CD14-positive monocyte (primary cell): ENCODE measurements at regions not wholly inside any gene's neighbourhood (a gene's known extent, or its start where the extent isn't known, plus 50 kb on each side); places are given as distances from the start of the nearest gene placed in this dataset.

Experiments
- DNase-seq, 3 donors: peaks; one replicate each; pipeline ENCODE4 v3.0.0-alpha.2; 2011 to 2022
- H2AFZ ChIP-seq: 2 replicates; pipeline ENCODE4 v1.6.0; 2012; ENCODE audit warnings: mild to moderate bottlenecking, low read depth, low read length, inconsistent platforms; ENCODE audit not compliant: insufficient read depth, poor library complexity, severe bottlenecking
- H3K27ac ChIP-seq, 2 donors: 1 replicate in 1 of 2; 2 replicates in 1 of 2; pipeline ENCODE4 v1.5.1; 2012 to 2013; ENCODE audit warnings: low read length in 2 of 2, control low read depth in 1 of 2, inconsistent platforms in 1 of 2, low read depth in 1 of 2, mild to moderate bottlenecking in 1 of 2
- H3K27me3 ChIP-seq, 2 donors: one replicate each; pipeline versions ENCODE4 v1.6.0 to v1.6.1; 2011 to 2013; ENCODE audit warnings: low read length in 2 of 2; ENCODE audit not compliant: control insufficient read depth in 2 of 2, insufficient read depth in 2 of 2
- H3K36me3 ChIP-seq, 2 donors: replicated peaks in 1 of 2; 1 replicate in 1 of 2; 2 replicates in 1 of 2; pipeline versions ENCODE4 v1.5.1 to v1.6.1; 2012 to 2013; ENCODE audit warnings: low read length in 2 of 2, control low read depth in 1 of 2, inconsistent platforms in 1 of 2, mild to moderate bottlenecking in 1 of 2; ENCODE audit not compliant: insufficient read depth in 2 of 2, control insufficient read depth in 1 of 2
- H3K4me1 ChIP-seq, 2 donors: 1 replicate in 1 of 2; 2 replicates in 1 of 2; pipeline versions ENCODE4 v1.5.1 to v1.6.1; 2012 to 2013; ENCODE audit warnings: low read length in 2 of 2, control low read depth in 1 of 2, inconsistent platforms in 1 of 2, mild to moderate bottlenecking in 1 of 2, moderate library complexity in 1 of 2; ENCODE audit not compliant: insufficient read depth in 2 of 2, control insufficient read depth in 1 of 2
- H3K4me2 ChIP-seq: replicated peaks from 2 replicates; pipeline ENCODE3; 2012; ENCODE audit warnings: low read length, moderate library complexity, mild to moderate bottlenecking; ENCODE audit not compliant: poor library complexity, severe bottlenecking; ENCODE audit errors: extremely low read depth
- H3K4me3 ChIP-seq, 3 experiments: fragments of 200-600 bp in 1 of 3; sonication (generic) in 1 of 3; replicated peaks in 1 of 3; 1 replicate in 2 of 3; 2 replicates in 1 of 3; pipeline ENCODE4 v1.5.1; 2011 to 2013; ENCODE audit warnings: low read length in 3 of 3, mild to moderate bottlenecking in 3 of 3, control low read depth in 2 of 3, low read depth in 2 of 3, inconsistent platforms in 1 of 3, moderate library complexity in 1 of 3
- H3K79me2 ChIP-seq: 2 replicates; pipeline ENCODE4 v1.6.0; 2012; ENCODE audit warnings: mild to moderate bottlenecking, control low read depth, inconsistent platforms, low read length, moderate library complexity; ENCODE audit not compliant: insufficient read depth
- H3K9ac ChIP-seq: 2 replicates; pipeline ENCODE4 v1.6.0; 2017; ENCODE audit warnings: low read length, mild to moderate bottlenecking; ENCODE audit not compliant: insufficient read depth, poor library complexity, severe bottlenecking
- H3K9me3 ChIP-seq, 2 donors: replicated peaks in 1 of 2; 1 replicate in 1 of 2; 2 replicates in 1 of 2; pipeline versions ENCODE4 v1.5.1 to v1.6.1; 2012 to 2013; ENCODE audit warnings: low read length in 2 of 2, control low read depth in 1 of 2; ENCODE audit not compliant: control insufficient read depth in 1 of 2, insufficient read depth in 1 of 2
- H4K20me1 ChIP-seq: 2 replicates; pipeline ENCODE4 v1.6.0; 2012; ENCODE audit warnings: mild to moderate bottlenecking, low read length, control low read depth, moderate library complexity; ENCODE audit not compliant: insufficient read depth
- H3K27ac Mint-ChIP-seq, 7 donors: one replicate each; pipeline ENCODE4 v1.8.0; 2020; ENCODE audit warnings: mild to moderate bottlenecking in 7 of 7, mixed read lengths in 7 of 7, moderate library complexity in 6 of 7, inconsistent platforms in 2 of 7
- H3K27me3 Mint-ChIP-seq, 3 donors: one replicate each; pipeline ENCODE4 v1.8.0; 2021 to 2022; ENCODE audit warnings: low read depth in 3 of 3, mild to moderate bottlenecking in 3 of 3, mixed read lengths in 3 of 3, moderate library complexity in 3 of 3, inconsistent platforms in 1 of 3
- H3K36me3 Mint-ChIP-seq, 2 donors: one replicate each; pipeline ENCODE4 v1.8.0; 2020; ENCODE audit warnings: mixed read lengths in 2 of 2, inconsistent platforms in 1 of 2, mild to moderate bottlenecking in 1 of 2
- H3K4me1 Mint-ChIP-seq: one replicate; pipeline ENCODE4 v1.8.0; 2020; ENCODE audit warnings: mild to moderate bottlenecking, mixed read lengths
- H3K4me3 Mint-ChIP-seq, 2 donors: one replicate each; pipeline ENCODE4 v1.8.0; 2020; ENCODE audit warnings: mild to moderate bottlenecking in 2 of 2, mixed read lengths in 2 of 2, moderate library complexity in 1 of 2
- H3K9me3 Mint-ChIP-seq, 7 donors: one replicate each; pipeline ENCODE4 v1.8.0; 2020 to 2022; ENCODE audit warnings: mixed read lengths in 7 of 7, mild to moderate bottlenecking in 6 of 7, moderate library complexity in 6 of 7, inconsistent platforms in 2 of 7
- WGBS: methylation state at CpG from one replicate; pipeline ENCODE4 v1.1.5; 2013; ENCODE audit warnings: missing lambda C conversion rate; ENCODE audit not compliant: insufficient coverage; 5-methylcytosine and 5-hydroxymethylcytosine counted together
- intact Hi-C, 2 donors: fragments of 100-400 bp; cut with micrococcal nuclease; formaldehyde crosslinking; loops; one replicate each; pipeline versions ENCODE4 v1.15.0 to v1.15.1; 2023
- TF ChIP-seq, protein P1 (sequence below): fragments of 200-600 bp; IDR thresholded peaks from one replicate; pipeline ENCODE4 v1.8.0; 2022; ENCODE audit warnings: antibody characterized with exemption, mild to moderate bottlenecking

DNA sequence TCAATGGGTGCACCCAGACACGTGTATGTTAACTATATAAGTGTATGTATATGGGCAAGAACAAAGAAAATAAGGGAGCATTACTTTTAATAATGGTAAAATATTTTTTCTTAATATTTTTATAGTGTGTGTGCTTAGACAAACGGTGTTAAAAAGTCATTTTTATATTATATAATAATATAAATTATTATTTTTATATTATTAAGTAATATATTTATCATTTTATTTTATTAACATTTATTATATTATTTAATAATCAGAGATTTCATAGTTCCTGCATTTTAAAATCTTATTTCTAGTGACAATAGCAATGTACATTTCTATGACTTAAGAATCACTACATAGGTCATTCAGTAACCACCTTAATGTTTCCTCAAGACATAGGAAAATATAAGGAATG is 184.4 kb downstream of the SLITRK5 start:
- peaks cover 8 to 10% of the 10 kb centered on the region in 2 donors for H3K9me3 ChIP-seq
- Mint-ChIP-seq H3K27ac (no peak overlapping the region), H3K27me3 (peaks cover 1 to 2% (median 2%) of the 10 kb centered on the region in 3 donors)

DNA sequence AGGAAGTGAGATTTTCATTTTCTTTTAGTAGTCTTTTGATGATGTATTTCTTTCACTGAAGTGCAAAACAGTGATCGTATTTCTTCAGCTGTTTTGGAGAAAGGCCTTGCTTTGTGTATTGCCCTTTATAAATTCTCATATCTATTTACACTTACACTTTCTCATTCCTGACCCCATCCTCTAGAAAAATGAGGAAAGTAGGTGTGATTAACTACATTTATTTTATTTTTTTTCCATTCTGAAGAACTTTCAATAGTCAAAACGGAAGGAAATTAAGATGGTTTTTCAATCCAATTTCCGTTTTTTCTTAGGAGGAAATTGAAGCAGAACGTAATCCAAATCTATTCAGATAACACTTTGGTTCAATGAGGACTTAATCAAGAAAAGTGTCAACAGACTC is 188.1 kb downstream of the SLITRK5 start:
- H4K20me1 ChIP-seq, result no peaks in the 10 kb centered on the region
- Mint-ChIP-seq H3K36me3 (no peaks in the 10 kb centered on the region), H3K9me3 (peaks cover 0 to 11% (median 6%) of the 10 kb centered on the region in 7 donors), H3K4me3 (no peak overlapping the region), H3K4me1 (no peaks in the 10 kb centered on the region), H3K27ac (no peak overlapping the region), H3K27me3 (peaks cover 1 to 2% (median 2%) of the 10 kb centered on the region in 3 donors)
- no CpG with 5 or more reads among the region's 4 CpGs for WGBS
- DNase-seq, result no peak
- TF ChIP-seq, protein P1, sequence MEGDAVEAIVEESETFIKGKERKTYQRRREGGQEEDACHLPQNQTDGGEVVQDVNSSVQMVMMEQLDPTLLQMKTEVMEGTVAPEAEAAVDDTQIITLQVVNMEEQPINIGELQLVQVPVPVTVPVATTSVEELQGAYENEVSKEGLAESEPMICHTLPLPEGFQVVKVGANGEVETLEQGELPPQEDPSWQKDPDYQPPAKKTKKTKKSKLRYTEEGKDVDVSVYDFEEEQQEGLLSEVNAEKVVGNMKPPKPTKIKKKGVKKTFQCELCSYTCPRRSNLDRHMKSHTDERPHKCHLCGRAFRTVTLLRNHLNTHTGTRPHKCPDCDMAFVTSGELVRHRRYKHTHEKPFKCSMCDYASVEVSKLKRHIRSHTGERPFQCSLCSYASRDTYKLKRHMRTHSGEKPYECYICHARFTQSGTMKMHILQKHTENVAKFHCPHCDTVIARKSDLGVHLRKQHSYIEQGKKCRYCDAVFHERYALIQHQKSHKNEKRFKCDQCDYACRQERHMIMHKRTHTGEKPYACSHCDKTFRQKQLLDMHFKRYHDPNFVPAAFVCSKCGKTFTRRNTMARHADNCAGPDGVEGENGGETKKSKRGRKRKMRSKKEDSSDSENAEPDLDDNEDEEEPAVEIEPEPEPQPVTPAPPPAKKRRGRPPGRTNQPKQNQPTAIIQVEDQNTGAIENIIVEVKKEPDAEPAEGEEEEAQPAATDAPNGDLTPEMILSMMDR, result no peak
- H3K4me2 ChIP-seq, result no peak overlapping the region
- H3K27ac ChIP-seq, result no peak overlapping the region
- no peaks in the 10 kb centered on the region for H3K4me1 ChIP-seq
- no peaks in the 10 kb centered on the region for H3K27me3 ChIP-seq
- no peaks in the 10 kb centered on the region for H3K36me3 ChIP-seq
- no peak overlapping the region for H3K9ac ChIP-seq
- H2AFZ ChIP-seq, result no peak overlapping the region
- intact Hi-C loops, result no loop called here
- no peak overlapping the region for H3K4me3 ChIP-seq
- H3K9me3 ChIP-seq, result peaks cover 0 to 7% of the 10 kb centered on the region in 2 donors
- H3K79me2 ChIP-seq, result no peaks in the 10 kb centered on the region

More for the DNA sequence above, 184.4 kb downstream of the SLITRK5 start:
- Mint-ChIP-seq H3K4me1 (no peaks in the 10 kb centered on the region), H3K4me3 (no peak overlapping the region), H3K9me3 (peaks cover 4 to 12% (median 11%) of the 10 kb centered on the region in 7 donors), H3K36me3 (no peaks in the 10 kb centered on the region)
- Histone ChIP-seq H3K9ac (no peak overlapping the region), H3K27ac (no peak overlapping the region), H2AFZ (no peak overlapping the region), H3K36me3 (no peaks in the 10 kb centered on the region), H3K4me1 (no peaks in the 10 kb centered on the region), H3K79me2 (no peaks in the 10 kb centered on the region), H4K20me1 (no peaks in the 10 kb centered on the region), H3K4me2 (no peak overlapping the region), H3K4me3 (no peak overlapping the region), H3K27me3 (no peaks in the 10 kb centered on the region)
- no peak for DNase-seq
- WGBS, result no CpG with 5 or more reads among the region's 2 CpGs
- TF ChIP-seq, protein P1, result no peak
- intact Hi-C loops, result no loop called here
